ENCODE measurements at regions not wholly inside any gene's neighbourhood (a gene's known extent, or its start where the extent isn't known, plus 50 kb on each side); places are given as distances from the start of the nearest gene placed in this dataset.

DNA sequence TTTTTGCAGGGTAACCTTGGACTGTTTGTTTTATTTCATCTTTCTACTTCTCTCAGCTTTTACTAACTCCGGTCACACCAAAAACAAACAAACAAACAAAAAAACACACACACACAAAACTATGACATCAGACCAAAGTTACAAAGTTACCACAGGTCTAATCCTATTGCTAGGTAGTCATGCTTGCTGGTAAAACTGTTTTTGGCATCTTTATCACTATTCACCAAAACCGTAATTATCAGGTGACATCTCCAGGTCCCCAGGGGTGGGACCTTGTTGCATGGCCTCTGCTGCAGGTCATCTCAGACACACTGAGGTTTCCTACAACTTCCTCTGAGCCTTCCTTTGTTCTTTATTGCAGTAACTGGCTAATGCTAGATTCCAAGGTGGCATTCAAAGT, 162.3 kb downstream of the ABCA8 start:
- Histone ChIP-seq H3K9me3 (peaks cover 0 to 11% (median 0%) of the 10 kb centered on the region in 12 donors), H3K36me3 (no peaks in the 10 kb centered on the region), H3K27ac (peak overlapping the region in 11 of 12 donors; percentile 24 to 93 (median 81)), H3K27me3 (no peaks in the 10 kb centered on the region), H3K4me3 (no peak overlapping the region), H3K4me1 (peaks cover 0 to 46% (median 9%) of the 10 kb centered on the region in 12 donors)
- no peak for DNase-seq
- no peak for TF ChIP-seq POLR2A (IDR thresholded peaks at IDR 0.05)
- TF ChIP-seq, protein P1, sequence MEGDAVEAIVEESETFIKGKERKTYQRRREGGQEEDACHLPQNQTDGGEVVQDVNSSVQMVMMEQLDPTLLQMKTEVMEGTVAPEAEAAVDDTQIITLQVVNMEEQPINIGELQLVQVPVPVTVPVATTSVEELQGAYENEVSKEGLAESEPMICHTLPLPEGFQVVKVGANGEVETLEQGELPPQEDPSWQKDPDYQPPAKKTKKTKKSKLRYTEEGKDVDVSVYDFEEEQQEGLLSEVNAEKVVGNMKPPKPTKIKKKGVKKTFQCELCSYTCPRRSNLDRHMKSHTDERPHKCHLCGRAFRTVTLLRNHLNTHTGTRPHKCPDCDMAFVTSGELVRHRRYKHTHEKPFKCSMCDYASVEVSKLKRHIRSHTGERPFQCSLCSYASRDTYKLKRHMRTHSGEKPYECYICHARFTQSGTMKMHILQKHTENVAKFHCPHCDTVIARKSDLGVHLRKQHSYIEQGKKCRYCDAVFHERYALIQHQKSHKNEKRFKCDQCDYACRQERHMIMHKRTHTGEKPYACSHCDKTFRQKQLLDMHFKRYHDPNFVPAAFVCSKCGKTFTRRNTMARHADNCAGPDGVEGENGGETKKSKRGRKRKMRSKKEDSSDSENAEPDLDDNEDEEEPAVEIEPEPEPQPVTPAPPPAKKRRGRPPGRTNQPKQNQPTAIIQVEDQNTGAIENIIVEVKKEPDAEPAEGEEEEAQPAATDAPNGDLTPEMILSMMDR (IDR thresholded peaks at IDR 0.05), result no peak
- WGBS, 4 donors, result 22 to 48% (median 29%) methylated on average over 2 of the region's 2 CpGs
- no peak for ATAC-seq
- intact Hi-C loops (cut with DNase I), result loop anchor here in 7 of 10 donors (5.0 to 10.0 kb wide), 6 partner anchors 49 to 179 kb away; no protein-coding TSS in a partner anchor

DNA sequence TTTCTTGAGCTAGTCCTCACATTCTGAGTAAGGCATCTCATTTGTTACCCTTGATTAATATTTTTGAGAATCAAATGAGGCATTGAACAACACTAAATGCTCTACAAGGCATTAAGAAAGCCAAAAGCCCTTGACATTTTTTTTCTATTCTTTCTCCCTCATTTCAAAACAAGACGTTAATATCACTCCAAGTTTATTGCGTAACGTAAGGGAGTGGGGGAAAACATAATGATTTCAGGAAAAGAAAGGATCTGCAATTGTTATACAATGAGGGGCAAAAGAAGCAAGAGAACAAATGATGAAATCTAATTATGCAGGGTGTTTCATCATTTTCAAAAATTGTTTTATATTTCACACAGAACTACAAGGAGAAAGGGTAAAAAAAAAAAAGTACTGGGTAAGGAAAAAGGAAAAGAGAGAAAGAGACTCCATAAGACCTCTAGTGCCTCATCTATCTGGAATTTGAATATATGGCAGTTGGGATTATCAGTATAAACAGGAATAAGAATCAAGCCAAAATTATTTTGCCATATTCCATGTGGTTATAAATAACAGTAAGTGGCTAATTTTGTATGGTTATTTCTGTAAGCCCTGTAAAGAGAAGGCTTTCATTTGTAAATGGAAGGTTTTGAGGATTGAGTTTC, 163.0 kb downstream of the ABCA8 start:
- Histone ChIP-seq H3K4me1 (peaks cover 0 to 46% (median 9%) of the 10 kb centered on the region in 12 donors), H3K9me3 (peaks cover 0 to 11% (median 0%) of the 10 kb centered on the region in 12 donors), H3K27me3 (no peaks in the 10 kb centered on the region), H3K4me3 (no peak overlapping the region), H3K27ac (peak overlapping the region; percentile 4 to 93 (median 80)), H3K36me3 (no peaks in the 10 kb centered on the region)
- WGBS, 4 donors, result 37 to 61% (median 54%) methylated on average over 3 of the region's 3 CpGs
- ATAC-seq, result peak in 2 of 4 donors; percentile 14
- TF ChIP-seq, protein P1 (IDR thresholded peaks at IDR 0.05), result no peak
- no peak for TF ChIP-seq POLR2A (IDR thresholded peaks at IDR 0.05)
- intact Hi-C loops (cut with DNase I), result loop anchor here in 7 of 10 donors (5.0 to 10.0 kb wide), 6 partner anchors 50 to 180 kb away; no protein-coding TSS in a partner anchor
- DNase-seq, result no peak

DNA sequence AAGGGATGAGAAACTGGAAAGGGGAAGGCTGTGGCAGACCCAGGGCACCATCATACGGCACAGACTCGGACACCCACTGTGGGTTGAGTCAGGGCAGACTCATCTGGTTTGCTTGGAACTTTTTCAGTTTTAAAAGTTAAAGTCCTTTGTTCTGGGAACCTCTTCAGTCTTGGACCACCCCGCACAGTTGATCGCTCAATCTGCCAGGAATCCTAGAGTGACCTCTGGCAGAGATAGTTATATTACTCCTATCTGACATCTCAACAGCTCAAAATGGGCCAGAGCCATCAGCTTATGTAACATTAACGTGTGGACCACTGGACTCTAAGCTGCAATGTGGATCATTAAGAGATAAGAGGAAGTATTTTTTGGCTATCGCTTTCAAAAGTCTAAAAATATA, 164.3 kb downstream of the ABCA8 start:
- WGBS, 4 donors, result 45 to 71% (median 57%) methylated on average over 6 of the region's 6 CpGs
- no peak for TF ChIP-seq POLR2A (IDR thresholded peaks at IDR 0.05)
- TF ChIP-seq, protein P1 (IDR thresholded peaks at IDR 0.05), result no peak
- Histone ChIP-seq H3K4me1 (peaks cover 0 to 46% (median 9%) of the 10 kb centered on the region in 12 donors), H3K4me3 (no peak overlapping the region), H3K27ac (peak overlapping the region; percentile 3 to 88 (median 65)), H3K9me3 (peaks cover 0 to 11% (median 0%) of the 10 kb centered on the region in 12 donors), H3K36me3 (no peaks in the 10 kb centered on the region), H3K27me3 (no peaks in the 10 kb centered on the region)
- ATAC-seq (peak; percentile 22 to 64 (median 56)), DNase-seq (peak in 3 of 5 donors; percentile 44 to 49 (median 46))
- intact Hi-C loops (cut with DNase I), result loop anchor here in 7 of 10 donors (5.0 to 10.0 kb wide), 6 partner anchors 51 to 181 kb away; no protein-coding TSS in a partner anchor

- Histone ChIP-seq H3K36me3 (no peaks in the 10 kb centered on the region), H3K27ac (peak overlapping the region; percentile 3 to 88 (median 65)), H3K4me1 (peaks cover 0 to 46% (median 9%) of the 10 kb centered on the region in 12 donors), H3K4me3 (no peak overlapping the region), H3K27me3 (no peaks in the 10 kb centered on the region), H3K9me3 (peaks cover 0 to 11% (median 0%) of the 10 kb centered on the region in 12 donors)
- intact Hi-C loops (cut with DNase I), result loop anchor here in 7 of 10 donors (5.0 to 10.0 kb wide), 6 partner anchors 52 to 182 kb away; no protein-coding TSS in a partner anchor
- 73 to 84% (median 78%) methylated on average over 3 of the region's 3 CpGs for WGBS, 4 donors
- no peak for DNase-seq
- ATAC-seq, result no peak
- TF ChIP-seq, protein P1 (IDR thresholded peaks at IDR 0.05), result no peak
- TF ChIP-seq POLR2A (IDR thresholded peaks at IDR 0.05), result no peak
These were observed 164.7 kb downstream of the ABCA8 start for GRCh38 chr17:68790492-68790891.

Measured in heart left ventricle (tissue), 16 donors.